ENCODE measurements at regions not wholly inside any gene's neighbourhood (a gene's known extent, or its start where the extent isn't known, plus 50 kb on each side); places are given as distances from the start of the nearest gene placed in this dataset.

GRCh38 chr2:126527836-126528490 lies 128.0 kb upstream of the GYPC start:
- peak; percentile 72 for DNase-seq

GRCh38 chr2:126531029-126531428 lies 124.9 kb upstream of the GYPC start:
- DNase-seq: no peak

- DNase-seq: no peak
Measured at GRCh38 chr2:126534478-126534877, 121.5 kb upstream of the GYPC start.

- no peak for DNase-seq
Measured at GRCh38 chr2:126535408-126535807, 120.5 kb upstream of the GYPC start.

GRCh38 chr2:126536605-126537200 lies 119.3 kb upstream of the GYPC start:
- DNase-seq: no peak

GRCh38 chr2:126539101-126539500 lies 116.9 kb upstream of the GYPC start:
- no peak for DNase-seq

GRCh38 chr2:126542247-126542646 lies 113.7 kb upstream of the GYPC start:
- no peak for DNase-seq

- peak; percentile 45 for DNase-seq
Measured at GRCh38 chr2:126543081-126543480, 112.9 kb upstream of the GYPC start.

- DNase-seq: no peak
Measured at GRCh38 chr2:126558029-126558428, 97.9 kb upstream of the GYPC start.

GRCh38 chr2:126568734-126569133 lies 87.2 kb upstream of the GYPC start:
- no peak for DNase-seq

GRCh38 chr2:126571403-126571802 lies 84.6 kb upstream of the GYPC start:
- DNase-seq: peak; percentile 1

- no peak for DNase-seq
Measured at GRCh38 chr2:126575631-126576030, 80.3 kb upstream of the GYPC start.

GRCh38 chr2:126579868-126580267 lies 76.1 kb upstream of the GYPC start:
- no peak for DNase-seq

- no peak for DNase-seq
Measured at GRCh38 chr2:126586317-126586716, 69.6 kb upstream of the GYPC start.

- DNase-seq: no peak
Measured at GRCh38 chr2:126599062-126599461, 56.9 kb upstream of the GYPC start.

GRCh38 chr2:126600742-126601141 lies 55.2 kb upstream of the GYPC start:
- DNase-seq: no peak

GRCh38 chr2:126602334-126602733 lies 53.6 kb upstream of the GYPC start:
- no peak for DNase-seq

Measured in OCI-M1 (cell line).